GM20431 (cell line): ENCODE measurements at regions not wholly inside any gene's neighbourhood (a gene's known extent, or its start where the extent isn't known, plus 50 kb on each side); places are given as distances from the start of the nearest gene placed in this dataset.

ENCODE experiments used
- in situ Hi-C: fragments of 300-500 bp; cut with MseI, MboI; formaldehyde crosslinking; loops from one replicate; pipeline ENCODE4 v1.15.0; 2020; ENCODE audit warnings: low sequenced_read_pairs; ENCODE audit not compliant: unreplicated experiment

DNA sequence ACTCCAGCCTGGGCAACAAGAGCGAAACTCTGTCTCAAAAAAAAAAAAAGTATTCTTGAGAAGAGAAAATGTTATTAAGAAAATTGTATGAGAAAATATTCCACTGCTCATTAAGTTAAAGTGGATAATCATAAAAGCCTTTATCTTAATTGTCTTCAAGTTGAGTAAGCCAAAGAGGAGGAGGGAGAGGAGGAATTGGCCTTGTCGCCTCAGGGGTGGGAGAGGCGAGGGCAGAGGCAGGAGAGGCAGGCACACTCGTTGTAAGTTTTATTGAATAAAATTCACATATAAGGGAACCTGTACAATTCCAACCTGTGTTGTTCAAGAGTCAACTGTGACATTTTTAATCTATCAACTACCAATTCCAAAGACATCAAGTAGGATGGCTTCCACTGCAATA lies 820.3 kb downstream of the USP25 start:
- in situ Hi-C loops: no loop called here

DNA sequence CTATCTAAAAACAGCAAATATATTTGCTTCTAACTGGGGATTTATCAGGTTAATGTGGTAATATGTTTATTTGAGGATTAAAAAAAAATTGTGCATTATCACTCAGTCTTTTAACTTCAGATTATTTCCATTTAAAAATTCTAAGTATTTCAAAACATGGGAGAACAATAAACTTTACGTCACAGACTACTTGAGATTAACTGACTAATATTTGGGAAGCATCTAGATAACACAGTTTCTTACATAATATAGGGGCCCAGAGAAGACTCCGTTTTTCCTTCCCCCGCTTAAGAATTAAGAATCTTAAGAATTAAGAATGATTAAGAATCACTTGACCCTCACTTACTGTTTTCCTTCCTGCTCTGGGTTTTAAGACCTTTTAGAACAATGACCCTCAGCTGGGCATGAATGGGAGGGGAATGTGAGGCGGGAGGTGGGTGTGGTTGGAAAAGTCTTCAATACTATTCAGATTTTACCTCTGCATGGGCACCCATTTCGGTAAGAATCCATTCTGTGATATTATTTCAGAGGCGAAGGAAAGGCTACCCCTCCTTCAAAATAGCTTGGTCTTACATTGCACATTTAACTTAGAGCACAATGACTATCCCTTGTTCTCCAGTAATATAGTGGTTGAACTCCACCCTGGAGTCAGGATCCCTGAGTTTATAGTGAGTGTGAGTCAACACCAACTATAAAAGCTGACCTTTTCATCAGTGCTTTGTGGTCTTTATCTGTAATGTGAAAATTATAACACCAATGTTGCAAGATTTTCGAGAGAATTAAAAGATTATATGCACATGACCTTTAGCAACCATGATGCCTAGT lies 821.3 kb downstream of the USP25 start:
- in situ Hi-C loops: no loop called here

- in situ Hi-C loops: no loop called here
Observed at GRCh38 chr21:16552880-16553279, 823.1 kb downstream of the USP25 start.

- in situ Hi-C loops: no loop called here
Observed at GRCh38 chr21:16554503-16554902, 824.7 kb downstream of the USP25 start.

GRCh38 chr21:16563116-16563515 lies 833.3 kb downstream of the USP25 start:
- in situ Hi-C loops: no loop called here

DNA sequence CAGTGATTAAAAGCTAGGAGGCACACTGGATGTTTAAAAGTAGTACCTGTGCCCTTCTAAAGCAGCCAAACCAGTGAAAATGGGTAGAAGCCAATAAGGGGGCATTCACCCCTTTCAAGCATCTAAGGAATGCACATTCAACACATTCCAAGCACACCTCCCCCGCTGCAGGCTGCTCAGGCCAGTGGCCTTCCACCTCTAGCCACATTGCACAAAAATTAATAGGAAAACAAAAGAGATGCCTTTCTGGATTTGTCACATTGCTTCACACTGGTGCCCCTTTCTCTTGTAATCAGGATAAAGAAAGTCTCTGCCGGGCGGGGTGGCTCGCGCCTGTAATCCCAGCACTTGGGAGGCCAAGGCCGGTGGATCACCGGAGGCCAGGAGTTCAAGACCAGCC lies 834.0 kb downstream of the USP25 start:
- in situ Hi-C loops: no loop called here

DNA sequence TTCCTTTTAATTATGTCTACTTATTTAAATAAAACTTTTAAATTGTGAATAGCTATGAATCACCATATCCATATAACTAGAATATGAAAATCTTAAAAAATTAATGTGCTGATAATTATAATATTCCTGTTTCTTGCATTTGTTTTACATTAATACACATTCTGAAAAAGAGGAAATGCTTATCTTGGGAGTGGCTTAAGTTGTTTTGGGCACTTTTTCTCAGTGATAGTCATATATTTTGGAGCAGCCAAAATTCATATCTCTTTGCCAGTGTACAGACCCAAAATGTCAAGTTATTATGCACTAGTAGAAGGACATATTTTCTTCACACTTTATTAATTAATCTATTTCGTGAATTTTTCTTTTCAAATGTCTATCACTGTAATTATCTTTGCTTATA lies 838.5 kb downstream of the USP25 start:
- in situ Hi-C loops: no loop called here

DNA sequence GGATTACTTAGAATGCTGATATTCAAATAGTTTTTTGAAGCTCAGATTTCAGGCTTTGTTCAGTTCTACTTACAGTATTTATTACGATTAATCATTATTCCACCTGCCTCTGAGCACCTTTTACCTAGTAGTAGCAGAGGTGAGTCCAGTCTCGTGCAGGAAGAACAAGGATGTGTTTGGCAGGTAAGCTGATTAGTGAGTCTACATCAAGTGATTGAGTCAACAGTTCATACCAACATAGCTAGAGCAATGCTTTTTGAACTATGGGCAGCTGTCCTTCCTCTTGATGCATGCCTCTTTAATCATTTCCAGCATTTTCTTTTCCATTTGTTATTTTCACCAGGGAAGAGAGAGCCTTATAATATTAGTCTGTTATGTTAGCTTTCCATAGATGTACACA lies 838.9 kb downstream of the USP25 start:
- in situ Hi-C loops: no loop called here

DNA sequence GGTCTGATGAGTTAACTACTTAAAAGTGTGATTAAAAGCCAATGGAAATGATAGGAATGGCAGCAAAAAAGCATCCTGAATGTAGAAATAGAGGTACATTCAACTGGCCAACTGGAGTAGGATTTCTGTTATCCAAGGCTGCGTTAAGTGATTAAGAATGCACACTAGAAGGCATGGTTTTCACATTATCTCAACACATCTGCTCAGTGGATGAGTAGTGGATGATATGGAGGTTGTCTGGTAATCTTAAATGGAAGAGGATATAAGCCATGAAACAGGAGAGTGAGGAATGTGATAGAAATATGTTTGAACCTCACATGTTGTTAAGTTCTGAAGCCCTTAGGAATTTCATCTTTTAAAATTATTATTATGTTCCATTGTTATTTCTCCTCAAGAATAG lies 839.9 kb downstream of the USP25 start:
- in situ Hi-C loops: no loop called here

DNA sequence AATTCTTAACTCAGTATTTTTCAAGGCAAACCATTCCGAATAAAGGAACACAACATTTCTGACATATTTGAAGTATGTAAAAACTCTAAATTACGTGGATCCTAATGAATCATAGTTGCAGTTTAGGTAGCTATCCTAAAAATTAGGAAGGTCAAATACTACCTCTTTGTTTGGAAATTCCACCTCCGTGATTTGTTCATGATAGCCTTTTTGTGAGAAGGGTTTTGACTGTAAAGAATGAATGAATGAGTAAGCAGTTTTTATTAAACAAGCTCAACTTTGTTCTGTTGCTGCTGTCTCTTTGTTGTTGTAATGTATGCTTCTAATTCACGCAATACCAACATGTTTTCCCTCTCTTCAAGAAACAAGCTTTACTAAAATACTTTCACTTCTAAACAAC lies 840.4 kb downstream of the USP25 start:
- in situ Hi-C loops: no loop called here

- in situ Hi-C loops: no loop called here
Observed at GRCh38 chr21:16570856-16571255, 841.1 kb downstream of the USP25 start.

GRCh38 chr21:16571594-16571993 lies 841.8 kb downstream of the USP25 start:
- in situ Hi-C loops: no loop called here

DNA sequence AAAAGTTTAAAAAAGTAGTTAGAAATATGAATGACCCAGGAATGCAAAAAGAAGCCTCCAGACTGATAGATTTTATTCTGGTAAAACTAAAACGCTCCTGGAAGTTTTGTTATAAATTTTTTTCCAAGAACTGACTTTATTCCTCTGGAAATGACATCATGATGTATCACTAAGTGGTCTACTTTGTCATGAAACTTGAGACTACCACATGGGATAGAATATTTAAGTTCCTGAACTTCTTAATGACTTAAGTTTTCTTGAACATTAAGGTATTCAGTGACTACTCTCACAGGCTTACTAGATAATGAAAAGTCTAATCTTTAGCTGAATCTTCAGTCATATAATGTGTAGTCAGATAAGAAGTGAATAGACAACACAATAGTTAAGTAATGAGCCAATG lies 842.2 kb downstream of the USP25 start:
- in situ Hi-C loops: no loop called here

DNA sequence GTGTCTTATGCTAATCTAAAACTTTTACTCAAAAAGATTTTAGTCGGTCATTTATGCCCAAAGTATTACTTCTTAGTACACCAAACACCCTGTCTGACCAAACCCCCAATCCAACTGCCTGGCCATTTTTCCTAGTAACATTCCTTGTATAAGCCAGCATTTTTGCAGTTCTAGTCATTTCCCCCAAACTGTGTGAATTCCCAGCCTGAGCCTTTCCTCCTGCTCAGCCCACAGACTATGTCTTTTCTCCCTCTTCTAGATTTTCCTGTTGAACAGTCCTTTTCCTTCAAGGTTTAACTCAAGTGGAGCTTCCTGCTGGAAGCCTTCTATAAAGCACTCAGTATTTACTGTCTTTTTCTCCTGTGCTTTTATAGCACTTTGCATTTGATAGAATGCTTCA lies 843.8 kb downstream of the USP25 start:
- in situ Hi-C loops: no loop called here

GRCh38 chr21:16577975-16578374 lies 848.2 kb downstream of the USP25 start:
- in situ Hi-C loops: no loop called here

GRCh38 chr21:16578912-16579311 lies 849.1 kb downstream of the USP25 start:
- in situ Hi-C loops: no loop called here

- in situ Hi-C loops: no loop called here
Observed at GRCh38 chr21:16579538-16579937, 849.8 kb downstream of the USP25 start.

DNA sequence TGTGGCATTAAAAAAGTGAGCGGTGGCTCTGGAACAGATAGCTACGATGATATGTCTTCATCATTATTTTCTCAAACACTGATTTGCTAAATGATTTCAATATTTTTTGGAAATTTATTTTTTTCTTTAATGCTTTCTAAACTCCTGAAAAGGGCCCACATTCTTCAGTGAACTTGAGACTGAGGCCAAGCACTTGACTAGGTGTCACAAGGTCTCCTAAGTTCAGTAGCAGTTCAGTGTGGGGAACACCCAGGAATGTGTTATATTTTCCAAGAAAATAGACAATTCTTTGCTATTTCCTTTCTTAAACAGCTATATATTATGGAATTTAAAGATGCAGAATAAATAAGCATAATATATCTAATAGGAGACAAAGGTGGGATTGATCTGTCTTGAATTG lies 850.9 kb downstream of the USP25 start:
- in situ Hi-C loops: no loop called here

- in situ Hi-C loops: no loop called here
Observed at GRCh38 chr21:16583556-16583955, 853.8 kb downstream of the USP25 start.

GRCh38 chr21:16584756-16585155 lies 855.0 kb downstream of the USP25 start:
- in situ Hi-C loops: no loop called here

DNA sequence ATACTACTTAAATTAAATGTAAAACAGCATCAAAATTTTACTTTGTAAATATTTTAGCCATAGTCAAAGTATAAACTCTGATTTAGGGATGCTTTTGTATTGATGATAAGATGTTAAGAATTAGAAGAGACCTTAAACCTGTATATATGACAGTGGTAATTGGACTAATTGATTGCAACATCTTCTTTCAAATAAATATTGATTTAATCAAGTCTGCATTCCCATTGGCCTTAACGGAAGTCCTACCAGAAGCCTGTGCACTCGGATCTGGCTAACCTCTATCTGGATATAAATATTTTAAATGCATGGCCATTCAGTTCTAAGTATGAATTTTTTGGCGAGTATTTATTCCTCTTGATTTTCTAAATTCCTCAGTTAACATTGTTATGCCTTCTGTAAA lies 856.1 kb downstream of the USP25 start:
- in situ Hi-C loops: no loop called here

- in situ Hi-C loops: no loop called here
Observed at GRCh38 chr21:16587141-16587581, 857.4 kb downstream of the USP25 start.
